ENCODE measurements at regions not wholly inside any gene's neighbourhood (a gene's known extent, or its start where the extent isn't known, plus 50 kb on each side); places are given as distances from the start of the nearest gene placed in this dataset.

GRCh38 chr1:194214735-194215134 is 1028.3 kb upstream of the B3GALT2 start:
- Histone ChIP-seq H3K4me3 (ENCODE audit: low read length in 3 of 3) (no peak overlapping the region), H3K9me3 (ENCODE audit: control insufficient read depth in 2 of 3, insufficient read depth in 1 of 3, low read length in 3 of 3) (no peaks in the 10 kb centered on the region), H3K27me3 (ENCODE audit: control insufficient read depth, insufficient read depth, low read length) (no peaks in the 10 kb centered on the region), H3K27ac (ENCODE audit: low read depth in 2 of 2, low read length in 2 of 2) (no peak overlapping the region), H3K36me3 (ENCODE audit: control insufficient read depth in 2 of 3, insufficient read depth in 3 of 3, low read length in 3 of 3) (no peaks in the 10 kb centered on the region), H3K9ac (ENCODE audit: low read length in 3 of 3) (no peak overlapping the region), H3K4me1 (ENCODE audit: control insufficient read depth in 2 of 3, insufficient read depth in 2 of 3, low read depth in 1 of 3, low read length in 3 of 3) (no peaks in the 10 kb centered on the region)
- no peak for DNase-seq
- intact Hi-C loops (cut with DNase I) = no loop called here
- FAIRE-seq = no peak
- TF ChIP-seq CTCF (IDR thresholded peaks at IDR 0.05; ENCODE audit: borderline replicate concordance, extremely low read depth, insufficient read depth) = no peak

- Histone ChIP-seq H3K36me3 (ENCODE audit: control insufficient read depth in 2 of 3, insufficient read depth in 3 of 3, low read length in 3 of 3) (no peaks in the 10 kb centered on the region), H3K4me3 (ENCODE audit: low read length in 3 of 3) (no peak overlapping the region), H3K4me1 (ENCODE audit: control insufficient read depth in 2 of 3, insufficient read depth in 2 of 3, low read depth in 1 of 3, low read length in 3 of 3) (no peaks in the 10 kb centered on the region), H3K27ac (ENCODE audit: low read depth in 2 of 2, low read length in 2 of 2) (no peak overlapping the region), H3K27me3 (ENCODE audit: control insufficient read depth, insufficient read depth, low read length) (no peaks in the 10 kb centered on the region), H3K9me3 (ENCODE audit: control insufficient read depth in 2 of 3, insufficient read depth in 1 of 3, low read length in 3 of 3) (no peaks in the 10 kb centered on the region), H3K9ac (ENCODE audit: low read length in 3 of 3) (no peak overlapping the region)
- TF ChIP-seq CTCF (IDR thresholded peaks at IDR 0.05; ENCODE audit: borderline replicate concordance, extremely low read depth, insufficient read depth) = no peak
- FAIRE-seq = no peak
- intact Hi-C loops (cut with DNase I) = no loop called here
- DNase-seq = no peak
Observed at GRCh38 chr1:194209920-194210319, 1023.5 kb upstream of the B3GALT2 start.

GRCh38 chr1:194208674-194209073 is 1022.3 kb upstream of the B3GALT2 start:
- Histone ChIP-seq H3K27me3 (ENCODE audit: control insufficient read depth, insufficient read depth, low read length) (no peaks in the 10 kb centered on the region), H3K9me3 (ENCODE audit: control insufficient read depth in 2 of 3, insufficient read depth in 1 of 3, low read length in 3 of 3) (no peaks in the 10 kb centered on the region), H3K4me3 (ENCODE audit: low read length in 3 of 3) (no peak overlapping the region), H3K9ac (ENCODE audit: low read length in 3 of 3) (no peak overlapping the region), H3K36me3 (ENCODE audit: control insufficient read depth in 2 of 3, insufficient read depth in 3 of 3, low read length in 3 of 3) (no peaks in the 10 kb centered on the region), H3K4me1 (ENCODE audit: control insufficient read depth in 2 of 3, insufficient read depth in 2 of 3, low read depth in 1 of 3, low read length in 3 of 3) (no peaks in the 10 kb centered on the region), H3K27ac (ENCODE audit: low read depth in 2 of 2, low read length in 2 of 2) (no peak overlapping the region)
- TF ChIP-seq CTCF (IDR thresholded peaks at IDR 0.05; ENCODE audit: borderline replicate concordance, extremely low read depth, insufficient read depth) = no peak
- intact Hi-C loops (cut with DNase I) = no loop called here
- DNase-seq = no peak
- FAIRE-seq = no peak

- Histone ChIP-seq H3K9ac (ENCODE audit: low read length in 3 of 3) (no peak overlapping the region), H3K27me3 (ENCODE audit: control insufficient read depth, insufficient read depth, low read length) (no peaks in the 10 kb centered on the region), H3K4me1 (ENCODE audit: control insufficient read depth in 2 of 3, insufficient read depth in 2 of 3, low read depth in 1 of 3, low read length in 3 of 3) (no peaks in the 10 kb centered on the region), H3K27ac (ENCODE audit: low read depth in 2 of 2, low read length in 2 of 2) (no peak overlapping the region), H3K36me3 (ENCODE audit: control insufficient read depth in 2 of 3, insufficient read depth in 3 of 3, low read length in 3 of 3) (no peaks in the 10 kb centered on the region), H3K9me3 (ENCODE audit: control insufficient read depth in 2 of 3, insufficient read depth in 1 of 3, low read length in 3 of 3) (no peaks in the 10 kb centered on the region), H3K4me3 (ENCODE audit: low read length in 3 of 3) (no peak overlapping the region)
- no peak for TF ChIP-seq CTCF (IDR thresholded peaks at IDR 0.05; ENCODE audit: borderline replicate concordance, extremely low read depth, insufficient read depth)
- no peak for DNase-seq
- FAIRE-seq = no peak
- intact Hi-C loops (cut with DNase I) = no loop called here
Observed at GRCh38 chr1:194196562-194196961, 1010.1 kb upstream of the B3GALT2 start.

Data from kidney (tissue), 13 donors.